Activated T-cell treated with anti-CD3 and anti-CD28 coated beads, Interleukin-2, amount 50 U/mL, for 48 hours (primary cell): ENCODE measurements at regions not wholly inside any gene's neighbourhood (a gene's known extent, or its start where the extent isn't known, plus 50 kb on each side); places are given as distances from the start of the nearest gene placed in this dataset.
"Not testable (repeated sequence)": the region's sequence is repeated elsewhere in the genome, so short reads cannot be mapped to it uniquely, and the experiment has no call there.

Experiments used
- DNase-seq, 2 experiments: peaks; one replicate each; pipeline ENCODE4 v3.0.0-alpha.2; 2020

DNA sequence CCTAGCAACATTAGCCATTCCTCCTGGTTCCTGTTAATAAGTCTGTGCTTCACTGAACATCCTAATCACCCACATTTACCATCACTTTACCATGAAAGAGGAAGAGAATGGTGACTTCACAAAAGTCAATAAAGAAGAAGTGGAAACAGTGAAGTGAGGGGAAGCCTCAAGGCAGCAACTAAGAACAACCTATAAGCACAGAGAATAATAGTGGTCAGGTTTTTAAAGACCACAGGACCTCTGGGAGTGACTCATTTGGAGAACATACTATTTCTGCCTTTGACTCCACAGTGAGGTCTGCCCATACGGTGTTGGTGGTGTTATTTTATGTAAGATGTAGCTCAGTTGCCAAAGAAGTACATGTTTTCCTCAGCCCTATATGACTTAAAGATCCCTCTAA is 86.0 kb upstream of the TET2 start:
- no peak for DNase-seq

- peak; percentile 45 to 50 for DNase-seq
Measured at GRCh38 chr4:105061136-105061696, 85.5 kb upstream of the TET2 start.

DNA sequence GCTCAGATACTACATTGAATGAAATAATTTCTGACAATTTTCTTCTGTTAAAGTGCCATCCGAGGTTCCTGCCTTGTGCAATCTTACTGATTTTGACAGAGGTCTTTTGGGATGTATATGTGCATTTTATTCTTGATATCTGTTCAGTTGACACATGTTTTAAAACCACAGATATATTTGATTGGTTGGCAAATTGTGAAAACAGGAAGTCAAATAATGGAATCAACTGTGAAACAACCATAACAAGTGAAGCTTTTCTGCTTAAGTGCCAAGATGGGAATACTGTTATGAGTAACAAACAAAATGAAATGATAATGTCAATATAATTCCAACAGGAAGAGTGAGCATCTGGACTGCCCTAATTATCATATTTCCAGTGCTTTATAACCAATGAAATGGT is 84.9 kb upstream of the TET2 start:
- DNase-seq: no peak

GRCh38 chr4:105066401-105066800 is 80.3 kb upstream of the TET2 start:
- DNase-seq: no peak

DNA sequence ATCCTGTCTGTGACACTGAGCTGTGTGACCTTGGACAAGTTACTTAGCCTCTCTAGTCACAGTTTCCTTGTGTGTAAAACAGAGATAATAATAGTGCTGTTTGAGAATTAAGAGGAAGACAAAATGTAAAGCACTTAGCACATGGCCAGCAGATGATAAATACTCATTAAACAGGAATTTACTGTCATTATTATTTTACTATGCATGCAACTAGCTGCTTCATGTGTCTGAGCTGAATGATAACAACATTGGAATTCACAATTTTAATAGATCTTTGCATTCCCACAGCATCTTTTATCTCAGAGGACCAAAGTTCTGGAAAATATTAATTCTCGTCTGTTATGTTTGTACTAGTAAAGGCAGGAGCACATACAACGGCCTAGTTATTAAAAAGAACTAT is 79.2 kb upstream of the TET2 start:
- DNase-seq: no peak

GRCh38 chr4:105067946-105068345 is 78.7 kb upstream of the TET2 start:
- no peak for DNase-seq

GRCh38 chr4:105068516-105068915 is 78.2 kb upstream of the TET2 start:
- DNase-seq: no peak

DNA sequence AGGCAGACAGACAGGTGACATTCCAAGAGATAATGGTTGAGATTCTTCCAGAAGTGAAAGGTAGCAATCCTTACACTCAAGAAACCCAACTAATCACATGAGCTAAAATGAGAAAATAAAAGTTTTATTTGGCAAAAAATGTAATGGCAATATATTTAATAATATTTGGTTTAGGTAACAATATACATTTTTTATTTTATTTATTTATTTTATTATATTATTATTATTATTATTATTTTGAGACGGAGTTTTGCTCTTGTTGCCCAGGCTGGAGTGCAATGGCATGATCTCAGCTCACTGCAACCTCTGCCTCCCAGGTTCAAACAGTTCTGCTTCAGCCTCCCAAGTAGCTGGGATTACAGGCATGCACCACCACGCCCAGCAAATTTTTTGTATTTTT is 74.6 kb upstream of the TET2 start:
- DNase-seq: not testable (repeated sequence)

DNA sequence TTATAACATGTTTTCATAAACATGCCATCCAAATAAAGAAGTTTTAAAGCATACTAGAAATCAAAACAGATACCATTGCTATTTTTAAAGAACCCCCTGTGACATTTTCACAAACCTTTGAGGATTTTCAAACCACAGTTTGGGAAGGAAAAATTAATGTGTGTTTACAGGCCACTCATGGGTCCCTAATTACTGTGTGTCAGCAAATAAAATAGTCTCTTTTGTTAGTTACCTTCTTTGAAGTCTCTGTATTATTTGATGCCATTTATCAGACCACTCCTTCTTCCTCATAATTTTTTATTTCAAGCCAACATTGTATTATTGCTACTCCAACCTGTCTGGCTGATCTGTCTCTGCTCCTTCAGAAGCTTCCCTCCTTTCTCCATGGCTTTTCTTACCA is 72.6 kb upstream of the TET2 start:
- no peak for DNase-seq

GRCh38 chr4:105075045-105075444 is 71.6 kb upstream of the TET2 start:
- DNase-seq: no peak

GRCh38 chr4:105088110-105088879 is 58.4 kb upstream of the TET2 start:
- no peak for DNase-seq

GRCh38 chr4:105092356-105092755 is 54.3 kb upstream of the TET2 start:
- no peak for DNase-seq

DNA sequence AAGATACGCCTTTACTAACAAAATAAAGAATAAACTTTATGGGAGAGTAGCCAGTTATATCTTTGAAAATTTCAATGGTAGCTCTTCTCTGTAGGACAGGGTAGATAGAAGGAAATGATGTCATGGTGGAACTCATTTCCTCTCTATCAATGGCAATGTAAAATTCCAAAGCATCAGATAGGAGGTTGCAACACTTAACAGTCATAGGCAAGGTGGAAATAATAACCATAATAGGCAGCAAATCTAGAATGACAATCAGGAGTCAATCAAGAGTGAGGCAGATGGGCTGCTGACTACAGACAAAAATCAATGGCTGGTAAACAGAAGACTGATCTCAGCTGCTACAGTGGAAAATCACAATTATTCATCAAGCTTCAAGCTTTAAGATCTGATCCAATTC is 53.9 kb upstream of the TET2 start:
- DNase-seq: no peak

GRCh38 chr4:105093975-105094374 is 52.7 kb upstream of the TET2 start:
- no peak for DNase-seq
